Panc1 (cell line): ENCODE measurements at regions not wholly inside any gene's neighbourhood (a gene's known extent, or its start where the extent isn't known, plus 50 kb on each side); places are given as distances from the start of the nearest gene placed in this dataset.

ENCODE experiments used
- POLR2AphosphoS5 ChIP-seq: IDR thresholded peaks from 2 replicates; pipeline ENCODE4 v1.6.1; 2012; ENCODE audit warnings: mild to moderate bottlenecking, low read depth, low read length, moderate library complexity
- TCF7L2 ChIP-seq: IDR thresholded peaks from 2 replicates; pipeline ENCODE4 v1.6.1; 2011; ENCODE audit warnings: mild to moderate bottlenecking, low read depth, low read length, inconsistent platforms
- TF ChIP-seq, protein P1 (sequence below): fragments of 450-650 bp; IDR thresholded peaks from 2 replicates; pipeline ENCODE4 v1.5.1; 2017; ENCODE audit warnings: mild to moderate bottlenecking
- TF ChIP-seq, protein P2 (sequence below), 2 experiments: IDR thresholded peaks; 2 replicates each; pipeline ENCODE4 v1.6.1; 2011 to 2012; ENCODE audit warnings: low read depth in 2 of 2, control low read depth in 1 of 2, low read length in 1 of 2, mild to moderate bottlenecking in 1 of 2, moderate library complexity in 1 of 2; ENCODE audit not compliant: insufficient read depth in 1 of 2

- TF ChIP-seq, protein P1, sequence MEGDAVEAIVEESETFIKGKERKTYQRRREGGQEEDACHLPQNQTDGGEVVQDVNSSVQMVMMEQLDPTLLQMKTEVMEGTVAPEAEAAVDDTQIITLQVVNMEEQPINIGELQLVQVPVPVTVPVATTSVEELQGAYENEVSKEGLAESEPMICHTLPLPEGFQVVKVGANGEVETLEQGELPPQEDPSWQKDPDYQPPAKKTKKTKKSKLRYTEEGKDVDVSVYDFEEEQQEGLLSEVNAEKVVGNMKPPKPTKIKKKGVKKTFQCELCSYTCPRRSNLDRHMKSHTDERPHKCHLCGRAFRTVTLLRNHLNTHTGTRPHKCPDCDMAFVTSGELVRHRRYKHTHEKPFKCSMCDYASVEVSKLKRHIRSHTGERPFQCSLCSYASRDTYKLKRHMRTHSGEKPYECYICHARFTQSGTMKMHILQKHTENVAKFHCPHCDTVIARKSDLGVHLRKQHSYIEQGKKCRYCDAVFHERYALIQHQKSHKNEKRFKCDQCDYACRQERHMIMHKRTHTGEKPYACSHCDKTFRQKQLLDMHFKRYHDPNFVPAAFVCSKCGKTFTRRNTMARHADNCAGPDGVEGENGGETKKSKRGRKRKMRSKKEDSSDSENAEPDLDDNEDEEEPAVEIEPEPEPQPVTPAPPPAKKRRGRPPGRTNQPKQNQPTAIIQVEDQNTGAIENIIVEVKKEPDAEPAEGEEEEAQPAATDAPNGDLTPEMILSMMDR: no peak
- TF ChIP-seq, protein P2, sequence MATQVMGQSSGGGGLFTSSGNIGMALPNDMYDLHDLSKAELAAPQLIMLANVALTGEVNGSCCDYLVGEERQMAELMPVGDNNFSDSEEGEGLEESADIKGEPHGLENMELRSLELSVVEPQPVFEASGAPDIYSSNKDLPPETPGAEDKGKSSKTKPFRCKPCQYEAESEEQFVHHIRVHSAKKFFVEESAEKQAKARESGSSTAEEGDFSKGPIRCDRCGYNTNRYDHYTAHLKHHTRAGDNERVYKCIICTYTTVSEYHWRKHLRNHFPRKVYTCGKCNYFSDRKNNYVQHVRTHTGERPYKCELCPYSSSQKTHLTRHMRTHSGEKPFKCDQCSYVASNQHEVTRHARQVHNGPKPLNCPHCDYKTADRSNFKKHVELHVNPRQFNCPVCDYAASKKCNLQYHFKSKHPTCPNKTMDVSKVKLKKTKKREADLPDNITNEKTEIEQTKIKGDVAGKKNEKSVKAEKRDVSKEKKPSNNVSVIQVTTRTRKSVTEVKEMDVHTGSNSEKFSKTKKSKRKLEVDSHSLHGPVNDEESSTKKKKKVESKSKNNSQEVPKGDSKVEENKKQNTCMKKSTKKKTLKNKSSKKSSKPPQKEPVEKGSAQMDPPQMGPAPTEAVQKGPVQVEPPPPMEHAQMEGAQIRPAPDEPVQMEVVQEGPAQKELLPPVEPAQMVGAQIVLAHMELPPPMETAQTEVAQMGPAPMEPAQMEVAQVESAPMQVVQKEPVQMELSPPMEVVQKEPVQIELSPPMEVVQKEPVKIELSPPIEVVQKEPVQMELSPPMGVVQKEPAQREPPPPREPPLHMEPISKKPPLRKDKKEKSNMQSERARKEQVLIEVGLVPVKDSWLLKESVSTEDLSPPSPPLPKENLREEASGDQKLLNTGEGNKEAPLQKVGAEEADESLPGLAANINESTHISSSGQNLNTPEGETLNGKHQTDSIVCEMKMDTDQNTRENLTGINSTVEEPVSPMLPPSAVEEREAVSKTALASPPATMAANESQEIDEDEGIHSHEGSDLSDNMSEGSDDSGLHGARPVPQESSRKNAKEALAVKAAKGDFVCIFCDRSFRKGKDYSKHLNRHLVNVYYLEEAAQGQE (IDR thresholded peaks at IDR 0.05; ENCODE audit: insufficient read depth in 1 of 2, low read depth in 2 of 2, low read length in 1 of 2): no peak
- TF ChIP-seq POLR2AphosphoS5 (no peak), TCF7L2 (no peak)
These were observed 68.8 kb upstream of the ARHGAP24 start for GRCh38 chr4:85406185-85406584.
